ENCODE measurements at regions not wholly inside any gene's neighbourhood (a gene's known extent, or its start where the extent isn't known, plus 50 kb on each side); places are given as distances from the start of the nearest gene placed in this dataset.

DNA sequence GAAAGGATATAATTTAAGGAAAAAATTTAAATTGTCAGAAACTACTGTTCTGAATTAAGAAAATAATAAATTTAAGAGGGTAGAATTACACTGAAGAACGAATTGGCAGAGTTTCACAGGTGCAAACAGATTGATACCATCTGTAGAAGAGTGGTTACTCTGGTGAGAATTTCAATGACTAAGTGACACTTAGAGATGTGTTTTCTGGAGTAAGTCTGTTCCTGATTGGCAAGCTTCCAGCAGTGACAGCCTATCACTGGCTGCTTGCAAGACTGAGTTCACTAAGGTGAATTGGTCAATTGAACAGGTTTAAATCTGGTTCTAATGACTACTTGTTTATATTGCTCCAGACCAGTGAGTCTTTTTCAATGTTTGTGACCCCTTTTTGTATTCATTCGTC lies 838.2 kb upstream of the RGS18 start:
- TF ChIP-seq, protein P1, sequence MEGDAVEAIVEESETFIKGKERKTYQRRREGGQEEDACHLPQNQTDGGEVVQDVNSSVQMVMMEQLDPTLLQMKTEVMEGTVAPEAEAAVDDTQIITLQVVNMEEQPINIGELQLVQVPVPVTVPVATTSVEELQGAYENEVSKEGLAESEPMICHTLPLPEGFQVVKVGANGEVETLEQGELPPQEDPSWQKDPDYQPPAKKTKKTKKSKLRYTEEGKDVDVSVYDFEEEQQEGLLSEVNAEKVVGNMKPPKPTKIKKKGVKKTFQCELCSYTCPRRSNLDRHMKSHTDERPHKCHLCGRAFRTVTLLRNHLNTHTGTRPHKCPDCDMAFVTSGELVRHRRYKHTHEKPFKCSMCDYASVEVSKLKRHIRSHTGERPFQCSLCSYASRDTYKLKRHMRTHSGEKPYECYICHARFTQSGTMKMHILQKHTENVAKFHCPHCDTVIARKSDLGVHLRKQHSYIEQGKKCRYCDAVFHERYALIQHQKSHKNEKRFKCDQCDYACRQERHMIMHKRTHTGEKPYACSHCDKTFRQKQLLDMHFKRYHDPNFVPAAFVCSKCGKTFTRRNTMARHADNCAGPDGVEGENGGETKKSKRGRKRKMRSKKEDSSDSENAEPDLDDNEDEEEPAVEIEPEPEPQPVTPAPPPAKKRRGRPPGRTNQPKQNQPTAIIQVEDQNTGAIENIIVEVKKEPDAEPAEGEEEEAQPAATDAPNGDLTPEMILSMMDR (IDR thresholded peaks at IDR 0.05) = no peak
- no peak for TF ChIP-seq ZFX (IDR thresholded peaks at IDR 0.05; ENCODE audit: borderline replicate concordance)
- H3K27ac ChIP-seq = no peak overlapping the region

DNA sequence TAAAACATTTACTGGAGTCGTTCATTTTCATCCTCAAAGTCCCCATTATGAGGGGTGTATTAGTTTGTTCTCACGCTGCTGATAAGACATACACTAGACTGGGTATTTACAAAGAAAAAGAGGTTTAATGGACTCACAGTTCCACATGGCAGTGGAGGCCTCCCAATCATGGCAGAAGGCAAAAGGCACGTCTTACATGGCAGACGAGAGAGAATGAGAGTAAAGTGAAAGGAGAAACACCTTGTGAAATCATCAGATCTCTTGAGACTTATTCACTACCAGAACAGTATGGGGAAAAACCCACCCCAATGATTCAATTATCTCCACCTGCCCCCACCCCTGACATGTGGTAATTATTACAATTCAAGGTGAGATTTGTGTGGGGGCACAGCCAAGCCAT lies 830.4 kb upstream of the RGS18 start:
- no peak overlapping the region for H3K27ac ChIP-seq
- TF ChIP-seq, protein P1 (IDR thresholded peaks at IDR 0.05) = no peak
- no peak for TF ChIP-seq ZFX (IDR thresholded peaks at IDR 0.05; ENCODE audit: borderline replicate concordance)

DNA sequence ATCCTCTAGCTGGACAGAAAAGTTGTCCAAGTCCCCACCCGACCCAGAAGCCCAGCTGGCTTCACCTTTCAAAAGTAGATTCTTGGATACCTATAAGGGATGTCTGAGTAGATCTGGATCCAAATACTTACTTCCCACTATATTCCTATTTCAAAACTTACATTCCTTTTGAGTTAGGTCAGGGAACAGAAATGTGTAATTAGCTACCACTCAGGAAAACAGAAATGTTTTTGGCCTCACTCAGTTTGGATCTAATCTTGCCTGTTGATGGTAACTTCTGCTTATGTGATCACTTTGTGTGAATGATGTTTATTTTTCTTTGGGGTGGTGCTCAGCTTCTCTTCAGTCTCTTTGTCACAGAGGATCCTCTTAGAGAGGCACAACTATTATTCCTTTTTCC lies 814.4 kb upstream of the RGS18 start:
- TF ChIP-seq ZFX (IDR thresholded peaks at IDR 0.05; ENCODE audit: borderline replicate concordance) = no peak
- TF ChIP-seq, protein P1 (IDR thresholded peaks at IDR 0.05) = no peak
- no peak overlapping the region for H3K27ac ChIP-seq

DNA sequence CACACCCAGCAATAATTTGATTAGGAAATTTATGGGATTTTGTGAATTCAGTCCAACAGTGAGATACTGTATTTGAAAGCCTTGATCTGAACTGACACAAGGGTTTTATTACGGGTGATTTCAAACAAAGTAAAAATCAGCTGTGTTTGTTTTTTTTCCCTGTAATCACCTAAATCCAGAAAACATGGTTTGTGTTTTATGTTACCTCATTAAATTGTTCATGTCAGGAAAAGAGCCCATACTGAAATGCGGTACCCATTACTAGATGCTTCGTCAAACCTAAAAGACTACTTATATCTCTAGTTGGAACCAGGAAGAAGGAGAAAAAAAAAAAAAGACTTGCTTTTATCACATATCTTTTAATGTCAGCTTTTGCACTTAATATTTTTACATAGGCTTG lies 811.9 kb upstream of the RGS18 start:
- H3K27ac ChIP-seq = no peak overlapping the region
- no peak for TF ChIP-seq ZFX (IDR thresholded peaks at IDR 0.05; ENCODE audit: borderline replicate concordance)
- TF ChIP-seq, protein P1 (IDR thresholded peaks at IDR 0.05) = no peak

DNA sequence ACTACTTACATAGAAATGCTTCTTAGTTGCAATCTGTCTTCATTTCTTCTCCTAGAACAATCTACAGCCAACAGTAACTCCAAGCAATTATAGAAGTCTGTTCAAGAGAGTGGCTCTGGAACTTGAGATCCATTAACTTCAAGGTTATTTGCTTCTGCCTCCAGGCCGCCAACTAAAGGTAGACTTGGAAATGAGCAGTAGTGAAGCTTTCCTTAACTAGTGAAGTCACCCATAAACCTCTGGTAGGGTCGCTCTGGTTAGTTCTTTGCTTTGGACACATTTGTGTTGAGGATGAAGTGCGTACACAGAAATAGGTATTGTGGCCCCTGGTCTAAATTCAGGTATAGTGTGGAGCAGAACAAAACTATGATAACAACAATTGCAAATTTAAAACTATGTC lies 809.9 kb upstream of the RGS18 start:
- TF ChIP-seq, protein P1 (IDR thresholded peaks at IDR 0.05) = no peak
- no peak for TF ChIP-seq ZFX (IDR thresholded peaks at IDR 0.05; ENCODE audit: borderline replicate concordance)
- no peak overlapping the region for H3K27ac ChIP-seq

DNA sequence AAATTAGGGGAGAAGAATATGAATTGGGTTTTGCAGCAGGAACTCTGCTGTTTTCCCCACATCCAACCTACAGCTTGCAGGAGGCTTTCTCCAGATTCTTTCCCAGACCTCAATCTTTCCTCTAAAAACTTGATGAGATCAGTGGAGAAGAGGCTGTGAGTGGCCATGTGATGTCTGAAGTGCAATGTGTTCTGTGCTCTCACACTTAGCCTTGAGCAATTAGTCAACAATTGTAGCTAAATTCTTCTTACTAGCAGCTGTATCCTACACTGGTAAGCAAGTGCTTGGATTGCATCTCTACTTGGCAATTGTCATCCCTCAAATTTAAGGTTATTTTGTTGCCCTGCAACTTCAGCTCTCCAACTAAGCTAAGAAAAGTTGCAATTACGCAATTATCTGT lies 807.3 kb upstream of the RGS18 start:
- no peak for TF ChIP-seq ZFX (IDR thresholded peaks at IDR 0.05; ENCODE audit: borderline replicate concordance)
- TF ChIP-seq, protein P1 (IDR thresholded peaks at IDR 0.05) = no peak
- H3K27ac ChIP-seq = no peak overlapping the region

DNA sequence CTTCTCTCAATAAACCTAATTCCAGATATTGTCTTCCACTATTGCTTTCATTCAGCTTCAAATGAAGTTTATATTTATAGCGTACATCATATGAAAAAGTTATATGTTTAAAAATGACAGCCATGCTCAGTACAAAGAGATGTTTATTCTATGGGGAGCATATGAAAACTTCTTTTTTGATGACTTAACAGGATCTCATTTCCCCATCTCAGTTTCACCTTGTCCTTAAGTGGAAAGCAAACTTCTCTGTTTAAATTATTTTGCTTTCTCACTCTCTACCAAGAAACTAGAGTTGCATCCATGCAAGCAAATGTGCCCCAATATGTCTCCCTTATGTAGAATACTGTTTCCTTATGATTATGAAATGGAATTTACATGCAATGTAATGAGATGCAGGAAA lies 799.5 kb upstream of the RGS18 start:
- TF ChIP-seq ZFX (IDR thresholded peaks at IDR 0.05; ENCODE audit: borderline replicate concordance) = no peak
- TF ChIP-seq, protein P1 (IDR thresholded peaks at IDR 0.05) = no peak
- no peak overlapping the region for H3K27ac ChIP-seq

Data from 22Rv1 (cell line).